H1 (cell line): ENCODE measurements at regions not wholly inside any gene's neighbourhood (a gene's known extent, or its start where the extent isn't known, plus 50 kb on each side); places are given as distances from the start of the nearest gene placed in this dataset.

Experiments
- CTCF ChIA-PET: fragments of 300-600 bp; sonication (Branson Sonifier 250); formaldehyde crosslinking; loops from one replicate; lab custom pipeline; 2021; ENCODE audit not compliant: partially characterized antibody; lab: Charles Lee
- POLR2A ChIA-PET: fragments of 300-600 bp; sonication (Branson Sonifier 250); formaldehyde crosslinking; loops from one replicate; lab custom pipeline; 2021; ENCODE audit warnings: inconsistent platforms; ENCODE audit not compliant: partially characterized antibody; lab: Charles Lee
- DNase-seq, 2 experiments: peaks; one replicate each; pipeline versions ENCODE4 v3.0.0 to v3.0.0-alpha.2; 2010 to 2022; ENCODE audit warnings: low spot score in 2 of 2, low read depth in 1 of 2, mixed read lengths in 1 of 2
- FAIRE-seq: peaks from 2 replicates; lab custom pipeline; 2011; peaks lifted over from hg19 to GRCh38; lab: Jason Lieb, UNC
- H2AFZ ChIP-seq: 2 replicates; pipeline ENCODE4 v1.8.1; 2012; ENCODE audit warnings: low read length, inconsistent platforms
- H2AK5ac ChIP-seq: 2 replicates; pipeline ENCODE4 v1.6.1; 2013; ENCODE audit warnings: low read depth, low read length
- H2BK120ac ChIP-seq: replicated peaks from 2 replicates; pipeline ENCODE3; 2013; ENCODE audit warnings: low read depth, low read length, inconsistent platforms
- H2BK12ac ChIP-seq: 2 replicates; pipeline ENCODE4 v1.6.1; 2013; ENCODE audit warnings: low read depth, low read length
- H2BK15ac ChIP-seq: 2 replicates; pipeline ENCODE4 v1.6.1; 2013; ENCODE audit warnings: low read length
- H2BK20ac ChIP-seq: 2 replicates; pipeline ENCODE4 v1.6.1; 2013; ENCODE audit warnings: low read length
- H2BK5ac ChIP-seq: 2 replicates; pipeline ENCODE4 v1.6.1; 2013; ENCODE audit warnings: low read depth, low read length
- H3K14ac ChIP-seq: 2 replicates; pipeline ENCODE4 v1.6.1; 2013; ENCODE audit warnings: inconsistent platforms; ENCODE audit not compliant: insufficient read length
- H3K18ac ChIP-seq: 2 replicates; pipeline ENCODE4 v1.6.1; 2013; ENCODE audit warnings: low read length; ENCODE audit errors: extremely low read depth
- H3K23ac ChIP-seq: 2 replicates; pipeline ENCODE4 v1.6.1; 2013; ENCODE audit warnings: inconsistent platforms; ENCODE audit not compliant: insufficient read length
- H3K23me2 ChIP-seq: 2 replicates; pipeline ENCODE4 v1.6.1; 2013; ENCODE audit warnings: low read depth, low read length
- H3K27ac ChIP-seq: 2 replicates; pipeline ENCODE4 v1.6.1; 2011; ENCODE audit warnings: low read depth, low read length, inconsistent platforms
- H3K27me3 ChIP-seq, 4 experiments: replicated peaks in 1 of 4; 1 replicate in 1 of 4; 2 replicates in 3 of 4; pipeline versions ENCODE4 v1.6.1 to v1.8.1; 2011 to 2013; ENCODE audit warnings: low read length in 3 of 4, mild to moderate bottlenecking in 3 of 4, inconsistent platforms in 2 of 4, mixed read lengths in 2 of 4, moderate library complexity in 1 of 4; ENCODE audit not compliant: control insufficient read depth in 3 of 4, insufficient read depth in 3 of 4; ENCODE audit errors: extremely low read depth in 1 of 4
- H3K36me3 ChIP-seq, 4 experiments: 2 replicates each; pipeline versions ENCODE4 v1.6.1 to v1.8.1; 2011 to 2013; ENCODE audit warnings: mild to moderate bottlenecking in 4 of 4, low read length in 3 of 4, moderate library complexity in 2 of 4, control low read depth in 1 of 4, inconsistent platforms in 1 of 4; ENCODE audit not compliant: insufficient read depth in 4 of 4, control insufficient read depth in 2 of 4
- H3K4ac ChIP-seq: replicated peaks from 2 replicates; pipeline ENCODE3; 2013; ENCODE audit warnings: low read length, low read depth, mixed read lengths, inconsistent platforms; ENCODE audit not compliant: insufficient read length
- H3K4me1 ChIP-seq, 4 experiments: replicated peaks in 1 of 4; 1 replicate in 1 of 4; 2 replicates in 3 of 4; pipeline versions ENCODE4 v1.6.1 to v1.8.1; 2011 to 2013; ENCODE audit warnings: low read length in 3 of 4, inconsistent platforms in 2 of 4, mixed read lengths in 1 of 4; ENCODE audit not compliant: insufficient read depth in 4 of 4, control insufficient read depth in 3 of 4
- H3K4me2 ChIP-seq, 2 experiments: 2 replicates each; pipeline versions ENCODE4 v1.6.1 to v1.8.1; 2011 to 2013; ENCODE audit warnings: low read depth in 2 of 2, low read length in 2 of 2, control low read depth in 1 of 2, inconsistent platforms in 1 of 2, mild to moderate bottlenecking in 1 of 2; ENCODE audit not compliant: insufficient read depth in 1 of 2
- H3K4me3 ChIP-seq, 4 experiments: fragments of 200-600, 300-600 bp in 1 of 4; sonication (generic), shearing (Covaris generic), sonication (Bioruptor Twin) in 1 of 4; 2 replicates each; pipeline versions ENCODE4 v1.5.1 to v1.8.1; 2011 to 2016; ENCODE audit warnings: low read length in 4 of 4, low read depth in 3 of 4, control low read depth in 2 of 4, inconsistent platforms in 2 of 4, mild to moderate bottlenecking in 2 of 4, mixed read lengths in 1 of 4, moderate library complexity in 1 of 4; ENCODE audit not compliant: insufficient read depth in 2 of 4; ENCODE audit errors: extremely low read depth in 1 of 4
- H3K56ac ChIP-seq: replicated peaks from 2 replicates; pipeline ENCODE3; 2013; ENCODE audit warnings: low read depth, mild to moderate bottlenecking, mixed read lengths, low read length, inconsistent platforms; ENCODE audit not compliant: insufficient read length
- H3K79me1 ChIP-seq: 2 replicates; pipeline ENCODE4 v1.6.1; 2013; ENCODE audit warnings: low read depth, low read length, control low read depth
- H3K79me2 ChIP-seq, 2 experiments: 2 replicates each; pipeline versions ENCODE4 v1.6.1 to v1.8.1; 2012 to 2013; ENCODE audit warnings: low read length in 2 of 2, mild to moderate bottlenecking in 2 of 2, inconsistent platforms in 1 of 2; ENCODE audit not compliant: insufficient read depth in 2 of 2, control insufficient read depth in 1 of 2
- H3K9ac ChIP-seq, 4 experiments: replicated peaks in 1 of 4; 1 replicate in 1 of 4; 2 replicates in 3 of 4; pipeline versions ENCODE4 v1.6.1 to v1.8.1; 2011 to 2013; ENCODE audit warnings: low read depth in 3 of 4, low read length in 3 of 4, control low read depth in 2 of 4, mild to moderate bottlenecking in 2 of 4, moderate library complexity in 2 of 4, inconsistent platforms in 1 of 4; ENCODE audit errors: extremely low read depth in 1 of 4
- H3K9me3 ChIP-seq, 2 experiments: 2 replicates each; pipeline versions ENCODE4 v1.6.1 to v1.8.1; 2012 to 2013; ENCODE audit warnings: mild to moderate bottlenecking in 2 of 2, moderate library complexity in 2 of 2, control low read depth in 1 of 2, inconsistent platforms in 1 of 2, low read depth in 1 of 2, low read length in 1 of 2, mixed read lengths in 1 of 2; ENCODE audit not compliant: insufficient read depth in 2 of 2
- H4K20me1 ChIP-seq, 2 experiments: replicated peaks in 1 of 2; 2 replicates each; pipeline versions ENCODE3 to v1.8.1; 2011 to 2013; ENCODE audit warnings: inconsistent platforms in 2 of 2, low read length in 2 of 2, mild to moderate bottlenecking in 1 of 2; ENCODE audit not compliant: insufficient read depth in 2 of 2, control insufficient read depth in 1 of 2
- H4K5ac ChIP-seq: 2 replicates; pipeline ENCODE4 v1.6.1; 2013; ENCODE audit warnings: low read length, low read depth, mixed read lengths, inconsistent platforms; ENCODE audit not compliant: insufficient read length
- H4K8ac ChIP-seq: 2 replicates; pipeline ENCODE4 v1.8.0; 2013; ENCODE audit warnings: mild to moderate bottlenecking, moderate library complexity, low read length, inconsistent platforms; ENCODE audit not compliant: insufficient read depth; ENCODE audit errors: extremely low read depth
- H4K91ac ChIP-seq: replicated peaks from 2 replicates; pipeline ENCODE3; 2013; ENCODE audit warnings: low read length, mixed read lengths, inconsistent platforms; ENCODE audit not compliant: insufficient read length
- ASH2L ChIP-seq: fragments of 200-600, 300-600 bp; sonication (generic); IDR thresholded peaks from one replicate; pipeline ENCODE4 v1.7.1; 2017; ENCODE audit warnings: low read length
- CBX5 ChIP-seq: fragments of 300-800, 300-1000 bp; sonication (generic); IDR thresholded peaks from 2 replicates; pipeline ENCODE4 v1.7.1; 2016; ENCODE audit warnings: antibody characterized with exemption, low read length, low read depth
- CBX8 ChIP-seq: fragments of 300-800, 300-1000 bp; sonication (generic); IDR thresholded peaks from 2 replicates; pipeline ENCODE4 v1.7.1; 2016; ENCODE audit warnings: low read depth, low read length, borderline replicate concordance
- CHD1 ChIP-seq: IDR thresholded peaks from 2 replicates; pipeline ENCODE4 v1.6.1; 2012; ENCODE audit warnings: low read depth, low read length, improper control_type of control experiment
- CTBP2 ChIP-seq: IDR thresholded peaks from 2 replicates; pipeline ENCODE4 v1.7.0; 2011; ENCODE audit warnings: borderline replicate concordance, mild to moderate bottlenecking, moderate library complexity, mixed read lengths, low read length; ENCODE audit not compliant: insufficient read depth, insufficient read length
- E2F6 ChIP-seq: IDR thresholded peaks from 2 replicates; pipeline ENCODE4 v1.6.1; 2012; ENCODE audit warnings: inconsistent platforms
- GABPA ChIP-seq: IDR thresholded peaks from 2 replicates; pipeline ENCODE4 v1.6.1; 2011; ENCODE audit warnings: mild to moderate bottlenecking, low read length, moderate library complexity, borderline replicate concordance; ENCODE audit not compliant: insufficient read depth
- KDM4A ChIP-seq: IDR thresholded peaks from one replicate; pipeline ENCODE4 v1.7.1; 2012; ENCODE audit warnings: low read depth, mild to moderate bottlenecking, moderate library complexity, low read length, inconsistent platforms; ENCODE audit not compliant: severe bottlenecking
- RBBP5 ChIP-seq: IDR thresholded peaks from 2 replicates; pipeline ENCODE4 v1.7.1; 2012; ENCODE audit warnings: low read depth, mild to moderate bottlenecking, inconsistent platforms, low read length, moderate library complexity, borderline replicate concordance
- SP2 ChIP-seq: IDR thresholded peaks from 2 replicates; pipeline ENCODE4 v1.6.1; 2012; ENCODE audit warnings: mild to moderate bottlenecking, low read length, inconsistent platforms
- TAF7 ChIP-seq: optimal IDR thresholded peaks from 2 replicates; pipeline ENCODE3; 2011; ENCODE audit warnings: low read depth, mild to moderate bottlenecking, inconsistent platforms, low read length, moderate library complexity, borderline replicate concordance
- USF2 ChIP-seq: IDR thresholded peaks from 2 replicates; pipeline ENCODE4 v1.6.1; 2011; ENCODE audit warnings: low read length, improper control_type of control experiment
- whole genome bisulfite sequencing, 2 experiments: shearing (Covaris generic) in 1 of 2; methylation state at CpG; one replicate each; pipeline versions ENCODE4 v1.1.6 to v1.1.7; 2013 to 2015; ENCODE audit warnings: low lambda C conversion rate in 2 of 2, mixed read lengths in 2 of 2, inconsistent platforms in 1 of 2, low coverage in 1 of 2, missing lambda C conversion rate in 1 of 2; ENCODE audit not compliant: insufficient replicate concordance in 2 of 2, insufficient coverage in 1 of 2, insufficient read length in 1 of 2; ENCODE audit errors: extremely low coverage in 1 of 2, missing lambda C conversion rate in 1 of 2; 5-methylcytosine and 5-hydroxymethylcytosine counted together

- Histone ChIP-seq H3K79me2 (no peaks in the 10 kb centered on the region), H3K36me3 (no peaks in the 10 kb centered on the region), H4K5ac (no peak overlapping the region), H3K18ac (no peak overlapping the region), H3K23me2 (no peaks in the 10 kb centered on the region), H2BK20ac (no peak overlapping the region), H3K14ac (no peak overlapping the region), H3K79me1 (no peaks in the 10 kb centered on the region), H4K91ac (no peak overlapping the region), H4K20me1 (no peaks in the 10 kb centered on the region), H3K23ac (no peak overlapping the region), H3K4me2 (no peak overlapping the region), H4K8ac (no peak overlapping the region), H3K4ac (no peak overlapping the region), H2BK12ac (no peak overlapping the region), H2AK5ac (no peak overlapping the region), H3K27ac (no peak overlapping the region)
- DNase-seq = no peak
- CTCF ChIA-PET = interaction anchor here (0.6 kb wide), 1 partner anchor 83 kb away, joined by 3 read pairs; no protein-coding TSS in a partner anchor
- no peak for TF ChIP-seq USF2
- no peak for TF ChIP-seq SP2
- TF ChIP-seq RBBP5 = no peak
- no peak for TF ChIP-seq CHD1
- TF ChIP-seq CBX8 = no peak
- TF ChIP-seq CTBP2 = no peak
- TF ChIP-seq GABPA = no peak
- no peak for TF ChIP-seq TAF7
- TF ChIP-seq CBX5 = no peak
- no peak for TF ChIP-seq E2F6
- no peak for TF ChIP-seq ASH2L
- no peak for TF ChIP-seq KDM4A
- TF ChIP-seq, all 59 proteins: peak for 0
- no peak overlapping the region for H3K56ac ChIP-seq
- 0 out of 4 replicates have a peak, but pooled peaks cover 0 to 12% of the 10 kb centered on the region in 2 experiments for H3K9me3 ChIP-seq
- no peak for FAIRE-seq
- no peak overlapping the region for H2BK5ac ChIP-seq
- H3K27me3 ChIP-seq = no peaks in the 10 kb centered on the region
- H2BK15ac ChIP-seq = no peak overlapping the region
- WGBS, 2 experiments = 75% methylated on average over 2 of the region's 2 CpGs; no CpG with 5 or more reads in 1 of the 2 experiments
- no peak overlapping the region for H2BK120ac ChIP-seq
- H3K4me3 ChIP-seq = no peak overlapping the region
- no peak overlapping the region for H3K9ac ChIP-seq
- no peak overlapping the region for H2AFZ ChIP-seq
- H3K4me1 ChIP-seq = no peaks in the 10 kb centered on the region; a peak in 1 of 7 replicates
- POLR2A ChIA-PET = interaction anchor here (0.8 kb wide), 1 partner anchor 10 kb away, joined by 3 read pairs; no protein-coding TSS in a partner anchor
Observed at GRCh38 chr11:25602149-25602548, 729.8 kb upstream of the ANO3 start.
